ENCODE measurements at regions not wholly inside any gene's neighbourhood (a gene's known extent, or its start where the extent isn't known, plus 50 kb on each side); places are given as distances from the start of the nearest gene placed in this dataset.

DNA sequence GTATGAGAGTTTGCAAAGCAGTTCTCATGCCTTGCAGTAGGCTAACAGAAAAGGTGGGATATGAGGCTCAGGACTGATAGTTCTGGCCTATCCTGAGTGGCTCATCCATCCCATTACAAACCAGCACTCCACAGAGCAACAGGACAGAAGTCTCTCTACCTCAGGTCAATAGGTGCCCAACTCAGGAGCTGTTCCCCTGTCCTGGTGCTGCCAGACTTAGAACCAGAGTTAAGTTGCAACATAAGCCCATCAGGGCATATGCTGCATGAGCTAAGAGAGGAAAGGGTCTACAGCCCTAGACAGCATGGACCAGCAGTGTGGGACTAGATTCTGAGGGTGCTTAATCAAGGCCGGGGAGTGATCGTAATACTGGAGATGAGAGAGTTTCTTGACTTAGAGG, 104.8 kb upstream of the ECI2 start:
- TF ChIP-seq, protein P1, sequence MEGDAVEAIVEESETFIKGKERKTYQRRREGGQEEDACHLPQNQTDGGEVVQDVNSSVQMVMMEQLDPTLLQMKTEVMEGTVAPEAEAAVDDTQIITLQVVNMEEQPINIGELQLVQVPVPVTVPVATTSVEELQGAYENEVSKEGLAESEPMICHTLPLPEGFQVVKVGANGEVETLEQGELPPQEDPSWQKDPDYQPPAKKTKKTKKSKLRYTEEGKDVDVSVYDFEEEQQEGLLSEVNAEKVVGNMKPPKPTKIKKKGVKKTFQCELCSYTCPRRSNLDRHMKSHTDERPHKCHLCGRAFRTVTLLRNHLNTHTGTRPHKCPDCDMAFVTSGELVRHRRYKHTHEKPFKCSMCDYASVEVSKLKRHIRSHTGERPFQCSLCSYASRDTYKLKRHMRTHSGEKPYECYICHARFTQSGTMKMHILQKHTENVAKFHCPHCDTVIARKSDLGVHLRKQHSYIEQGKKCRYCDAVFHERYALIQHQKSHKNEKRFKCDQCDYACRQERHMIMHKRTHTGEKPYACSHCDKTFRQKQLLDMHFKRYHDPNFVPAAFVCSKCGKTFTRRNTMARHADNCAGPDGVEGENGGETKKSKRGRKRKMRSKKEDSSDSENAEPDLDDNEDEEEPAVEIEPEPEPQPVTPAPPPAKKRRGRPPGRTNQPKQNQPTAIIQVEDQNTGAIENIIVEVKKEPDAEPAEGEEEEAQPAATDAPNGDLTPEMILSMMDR (IDR thresholded peaks at IDR 0.05 in 8 of 11, conservative IDR thresholded peaks at IDR 0.05 in 3 of 11): no peak
- no peak for TF ChIP-seq POLR2A (IDR thresholded peaks at IDR 0.05)

Data from spleen (tissue), 7 donors.